Neuronal stem cell (in vitro differentiated cells): ENCODE measurements at regions not wholly inside any gene's neighbourhood (a gene's known extent, or its start where the extent isn't known, plus 50 kb on each side); places are given as distances from the start of the nearest gene placed in this dataset.
"Not testable (repeated sequence)": the region's sequence is repeated elsewhere in the genome, so short reads cannot be mapped to it uniquely, and the experiment has no call there.

Source experiments
- DNase-seq: peaks from one replicate; pipeline ENCODE4 v3.0.0-alpha.2; 2013; ENCODE audit warnings: low spot score
- H2AFZ ChIP-seq: one replicate; pipeline ENCODE4 v1.6.1; 2013; ENCODE audit warnings: mild to moderate bottlenecking, low read length, inconsistent platforms
- H2AK5ac ChIP-seq: 2 replicates; pipeline ENCODE4 v1.6.1; 2013; ENCODE audit warnings: low read depth, mild to moderate bottlenecking, inconsistent platforms, low read length, moderate library complexity, mixed read lengths
- H2BK120ac ChIP-seq: 2 replicates; pipeline ENCODE4 v1.6.1; 2013; ENCODE audit warnings: low read depth, mild to moderate bottlenecking, inconsistent platforms, low read length, moderate library complexity, mixed read lengths
- H2BK12ac ChIP-seq: one replicate; pipeline ENCODE4 v1.6.1; 2013; ENCODE audit warnings: low read length, inconsistent platforms
- H2BK15ac ChIP-seq: 2 replicates; pipeline ENCODE4 v1.6.1; 2013; ENCODE audit warnings: mild to moderate bottlenecking, low read length, inconsistent platforms, mixed read lengths
- H2BK5ac ChIP-seq: one replicate; pipeline ENCODE4 v1.6.1; 2013; ENCODE audit warnings: inconsistent platforms, mild to moderate bottlenecking, low read length, moderate library complexity
- H3K14ac ChIP-seq: one replicate; pipeline ENCODE4 v1.6.1; 2013; ENCODE audit warnings: low read length, inconsistent platforms
- H3K18ac ChIP-seq: 2 replicates; pipeline ENCODE4 v1.6.1; 2013; ENCODE audit warnings: low read length, inconsistent platforms
- H3K23ac ChIP-seq: 2 replicates; pipeline ENCODE4 v1.6.1; 2013; ENCODE audit warnings: low read depth, mild to moderate bottlenecking, mixed read lengths, low read length, inconsistent platforms; ENCODE audit not compliant: poor library complexity
- H3K27ac ChIP-seq: replicated peaks from 3 replicates; pipeline ENCODE4 v1.5.1; 2013; ENCODE audit warnings: low read length, inconsistent platforms
- H3K27me3 ChIP-seq, 3 experiments: 2 replicates each; pipeline ENCODE4 v1.6.1; 2013; ENCODE audit warnings: low read length in 3 of 3, mild to moderate bottlenecking in 2 of 3, inconsistent platforms in 1 of 3, low read depth in 1 of 3, mixed read lengths in 1 of 3, moderate library complexity in 1 of 3; ENCODE audit not compliant: control insufficient read depth in 3 of 3, insufficient read depth in 3 of 3
- H3K36me3 ChIP-seq, 2 donors: replicated peaks in 1 of 2; 2 replicates each; pipeline ENCODE4 v1.6.1; 2013; ENCODE audit warnings: low read length in 2 of 2; ENCODE audit not compliant: control insufficient read depth in 2 of 2, insufficient read depth in 2 of 2
- H3K4ac ChIP-seq: 2 replicates; pipeline ENCODE4 v1.6.1; 2013; ENCODE audit warnings: inconsistent platforms, mild to moderate bottlenecking, low read length, moderate library complexity
- H3K4me1 ChIP-seq, 2 donors: 1 replicate in 1 of 2; 2 replicates in 1 of 2; pipeline ENCODE4 v1.6.1; 2013; ENCODE audit warnings: low read length in 2 of 2, low read depth in 1 of 2; ENCODE audit not compliant: control insufficient read depth in 2 of 2, insufficient read depth in 1 of 2
- H3K4me2 ChIP-seq: one replicate; pipeline ENCODE4 v1.6.1; 2013; ENCODE audit warnings: mild to moderate bottlenecking, low read length, inconsistent platforms; ENCODE audit not compliant: insufficient read depth, poor library complexity, severe bottlenecking
- H3K4me3 ChIP-seq, 2 donors: 2 replicates each; pipeline ENCODE4 v1.5.1; 2013; ENCODE audit warnings: low read length in 2 of 2, mild to moderate bottlenecking in 2 of 2, inconsistent platforms in 1 of 2, moderate library complexity in 1 of 2
- H3K79me1 ChIP-seq: one replicate; pipeline ENCODE4 v1.6.1; 2013; ENCODE audit warnings: low read depth, mild to moderate bottlenecking, inconsistent platforms, low read length, moderate library complexity
- H3K9ac ChIP-seq: one replicate; pipeline ENCODE4 v1.6.1; 2013; ENCODE audit warnings: mild to moderate bottlenecking, low read depth, low read length, inconsistent platforms; ENCODE audit not compliant: poor library complexity
- H3K9me3 ChIP-seq, 2 donors: replicated peaks in 1 of 2; 2 replicates each; pipeline versions ENCODE3 to v1.6.1; 2013; ENCODE audit warnings: low read length in 2 of 2, mild to moderate bottlenecking in 2 of 2, inconsistent platforms in 1 of 2, low read depth in 1 of 2, mixed read lengths in 1 of 2, moderate library complexity in 1 of 2; ENCODE audit not compliant: control insufficient read depth in 2 of 2, insufficient read depth in 1 of 2
- H4K8ac ChIP-seq: one replicate; pipeline ENCODE4 v1.6.1; 2013; ENCODE audit warnings: low read depth, mild to moderate bottlenecking, inconsistent platforms, low read length, moderate library complexity
- H4K91ac ChIP-seq: one replicate; pipeline ENCODE4 v1.6.1; 2013; ENCODE audit warnings: low read length, low read depth, mild to moderate bottlenecking, inconsistent platforms; ENCODE audit not compliant: poor library complexity
- WGBS, 2 donors: extraction: QIAGEN DNeasy Blood & Tissue Kit; methylation state at CpG; one replicate each; pipeline ENCODE4 v1.1.7; 2013; ENCODE audit warnings: missing lambda C conversion rate in 2 of 2, mixed read lengths in 1 of 2; ENCODE audit not compliant: insufficient read length in 2 of 2, insufficient replicate concordance in 1 of 2; ENCODE audit errors: extremely low coverage in 2 of 2; 5-methylcytosine and 5-hydroxymethylcytosine counted together

GRCh38 chr2:242060212-242060835, 190.8 kb downstream of the RTP5 start:
- H2AFZ ChIP-seq = no peak overlapping the region
- no CpG with 5 or more reads among the region's 4 CpGs for WGBS, 2 donors
- DNase-seq = no peak
- H3K4me1 ChIP-seq = peaks cover 3 to 4% of the 10 kb centered on the region in 2 donors
- no peak overlapping the region for H3K9ac ChIP-seq
- H2BK15ac ChIP-seq = no peak overlapping the region
- no peak overlapping the region for H3K4me3 ChIP-seq
- no peak overlapping the region for H2BK12ac ChIP-seq
- peaks cover 0 to 23% (median 0%) of the 10 kb centered on the region in 3 experiments for H3K27me3 ChIP-seq
- no peak overlapping the region for H2BK5ac ChIP-seq
- no peaks in the 10 kb centered on the region for H3K79me1 ChIP-seq
- no peak overlapping the region for H3K4me2 ChIP-seq
- H2AK5ac ChIP-seq = no peak overlapping the region
- H3K14ac ChIP-seq = no peak overlapping the region
- H4K8ac ChIP-seq = no peak overlapping the region
- H3K4ac ChIP-seq = no peak overlapping the region
- no peak overlapping the region for H3K27ac ChIP-seq
- H3K9me3 ChIP-seq = peaks cover 5 to 6% of the 10 kb centered on the region in 2 donors
- no peak overlapping the region for H3K23ac ChIP-seq
- H2BK120ac ChIP-seq = no peak overlapping the region
- H4K91ac ChIP-seq = no peak overlapping the region
- H3K18ac ChIP-seq = no peak overlapping the region
- H3K36me3 ChIP-seq = no peaks in the 10 kb centered on the region

GRCh38 chr2:242061930-242062329, 192.4 kb downstream of the RTP5 start:
- not testable (repeated sequence) for H3K18ac ChIP-seq, H3K4ac ChIP-seq, H2AFZ ChIP-seq, DNase-seq, H3K4me3 ChIP-seq, H4K91ac ChIP-seq, H2BK120ac ChIP-seq, H2BK12ac ChIP-seq, H3K23ac ChIP-seq, H2AK5ac ChIP-seq, H3K9me3 ChIP-seq, H3K4me1 ChIP-seq, H3K36me3 ChIP-seq, H2BK5ac ChIP-seq, H3K27ac ChIP-seq, H3K4me2 ChIP-seq, H2BK15ac ChIP-seq, H3K9ac ChIP-seq, H3K14ac ChIP-seq, H3K79me1 ChIP-seq, H4K8ac ChIP-seq
- no CpG with 5 or more reads among the region's 17 CpGs for WGBS, 2 donors
- H3K27me3 ChIP-seq = peaks cover 0 to 17% (median 0%) of the 10 kb centered on the region in 3 experiments

- Histone ChIP-seq H3K36me3 (no peaks in the 10 kb centered on the region), H2BK15ac (no peak overlapping the region), H2BK120ac (no peak overlapping the region), H3K4me3 (no peak overlapping the region), H3K27ac (no peak overlapping the region), H4K91ac (no peak overlapping the region), H3K9me3 (peaks cover 5 to 6% of the 10 kb centered on the region in 2 donors), H3K27me3 (peaks cover 0 to 9% (median 0%) of the 10 kb centered on the region in 3 experiments), H3K79me1 (no peaks in the 10 kb centered on the region), H3K9ac (no peak overlapping the region), H2BK5ac (no peak overlapping the region), H3K23ac (no peak overlapping the region), H3K14ac (no peak overlapping the region), H3K4me2 (no peak overlapping the region), H3K4ac (no peak overlapping the region), H3K4me1 (peaks cover 3 to 4% of the 10 kb centered on the region in 2 donors), H2BK12ac (no peak overlapping the region), H4K8ac (no peak overlapping the region), H3K18ac (no peak overlapping the region), H2AK5ac (no peak overlapping the region), H2AFZ (peak overlapping the region; percentile 43)
- WGBS, 2 donors = no CpG with 5 or more reads among the region's 2 CpGs
- no peak for DNase-seq
Measured at GRCh38 chr2:242063436-242063835, 193.9 kb downstream of the RTP5 start.

GRCh38 chr2:242063850-242064249, 194.3 kb downstream of the RTP5 start:
- Histone ChIP-seq H3K9ac (no peak overlapping the region), H2AFZ (peak overlapping the region; percentile 43), H3K14ac (no peak overlapping the region), H3K18ac (peak overlapping the region; percentile 50), H3K36me3 (no peaks in the 10 kb centered on the region), H2BK12ac (no peak overlapping the region), H3K4ac (no peak overlapping the region), H3K79me1 (no peaks in the 10 kb centered on the region), H4K8ac (no peak overlapping the region), H3K27ac (no peak overlapping the region), H3K27me3 (peaks cover 0 to 13% (median 0%) of the 10 kb centered on the region in 3 experiments), H3K4me3 (no peak overlapping the region), H2AK5ac (peak overlapping the region; percentile 21), H2BK120ac (no peak overlapping the region), H3K4me2 (no peak overlapping the region), H3K4me1 (peaks cover 3 to 4% of the 10 kb centered on the region in 2 donors), H3K23ac (no peak overlapping the region), H4K91ac (no peak overlapping the region), H3K9me3 (peaks cover 5 to 6% of the 10 kb centered on the region in 2 donors), H2BK15ac (no peak overlapping the region), H2BK5ac (no peak overlapping the region)
- DNase-seq = no peak
- no CpG with 5 or more reads among the region's 7 CpGs for WGBS, 2 donors
